ENCODE measurements at regions not wholly inside any gene's neighbourhood (a gene's known extent, or its start where the extent isn't known, plus 50 kb on each side); places are given as distances from the start of the nearest gene placed in this dataset.
"Not testable (repeated sequence)": the region's sequence is repeated elsewhere in the genome, so short reads cannot be mapped to it uniquely, and the experiment has no call there.

- no peak for DNase-seq
These were observed 55.1 kb downstream of the TTC6 start for GRCh38 chr14:37650356-37651037.

- DNase-seq, result no peak
These were observed 56.6 kb downstream of the TTC6 start for GRCh38 chr14:37652042-37652441.

GRCh38 chr14:37655418-37655817, 60.0 kb downstream of the TTC6 start:
- no peak for DNase-seq

- DNase-seq, result no peak
These were observed 62.7 kb downstream of the TTC6 start for GRCh38 chr14:37658156-37658555.

- no peak for DNase-seq
These were observed 68.1 kb downstream of the TTC6 start for GRCh38 chr14:37663498-37663897.

- no peak for DNase-seq
These were observed 70.0 kb downstream of the TTC6 start for GRCh38 chr14:37665479-37665878.

- no peak for DNase-seq
These were observed 70.5 kb downstream of the TTC6 start for GRCh38 chr14:37665951-37666350.

GRCh38 chr14:37668646-37669045, 73.2 kb downstream of the TTC6 start:
- no peak for DNase-seq

- no peak for DNase-seq
These were observed 73.8 kb downstream of the TTC6 start for GRCh38 chr14:37669242-37669641.

- no peak for DNase-seq
These were observed 78.0 kb downstream of the TTC6 start for GRCh38 chr14:37673439-37673838.

- no peak for DNase-seq
These were observed 83.5 kb downstream of the TTC6 start for GRCh38 chr14:37678916-37679315.

GRCh38 chr14:37681486-37681885, 86.1 kb downstream of the TTC6 start:
- no peak for DNase-seq

GRCh38 chr14:37692680-37693079, 97.3 kb downstream of the TTC6 start:
- DNase-seq, result not testable (repeated sequence)

GRCh38 chr14:37693420-37693819, 98.0 kb downstream of the TTC6 start:
- not testable (repeated sequence) for DNase-seq

- no peak for DNase-seq
These were observed 100.4 kb downstream of the TTC6 start for GRCh38 chr14:37695866-37696265.

GRCh38 chr14:37697489-37698121, 102.2 kb downstream of the TTC6 start:
- DNase-seq, result no peak

GRCh38 chr14:37698840-37699777, 103.7 kb downstream of the TTC6 start:
- no peak for DNase-seq

- no peak for DNase-seq
These were observed 112.3 kb downstream of the TTC6 start for GRCh38 chr14:37707716-37708115.

GRCh38 chr14:37708481-37708880, 113.1 kb downstream of the TTC6 start:
- DNase-seq, result no peak

- DNase-seq, result no peak
These were observed 114.2 kb downstream of the TTC6 start for GRCh38 chr14:37709419-37710195.

- no peak for DNase-seq
These were observed 116.0 kb downstream of the TTC6 start for GRCh38 chr14:37711356-37711830.

GRCh38 chr14:37711831-37712475, 116.5 kb downstream of the TTC6 start:
- DNase-seq, result no peak
